SH-SY5Y (cell line): ENCODE measurements at regions not wholly inside any gene's neighbourhood (a gene's known extent, or its start where the extent isn't known, plus 50 kb on each side); places are given as distances from the start of the nearest gene placed in this dataset.

Experiments
- GATA2 ChIP-seq: IDR thresholded peaks from 2 replicates; pipeline ENCODE4 v1.6.1; 2011; ENCODE audit warnings: mild to moderate bottlenecking, low read depth, low read length
- GATA3 ChIP-seq: IDR thresholded peaks from 2 replicates; pipeline ENCODE4 v1.6.1; 2011; ENCODE audit warnings: low read depth, mild to moderate bottlenecking, low read length, moderate library complexity

GRCh38 chr5:143462431-143462830 is 58.9 kb upstream of the NR3C1 start:
- no peak for TF ChIP-seq GATA3
- TF ChIP-seq GATA2: no peak

- TF ChIP-seq GATA3 (no peak), GATA2 (no peak)
Observed at GRCh38 chr5:143459433-143459832, 55.9 kb upstream of the NR3C1 start.

GRCh38 chr5:143456952-143457547 is 53.6 kb upstream of the NR3C1 start:
- TF ChIP-seq GATA3 (no peak), GATA2 (no peak)

GRCh38 chr5:143454936-143455516 is 51.5 kb upstream of the NR3C1 start:
- TF ChIP-seq GATA2 (no peak), GATA3 (no peak)

- no peak for TF ChIP-seq GATA2
- TF ChIP-seq GATA3: no peak
Observed at GRCh38 chr5:143453720-143454119, 50.2 kb upstream of the NR3C1 start.
